ENCODE measurements at regions not wholly inside any gene's neighbourhood (a gene's known extent, or its start where the extent isn't known, plus 50 kb on each side); places are given as distances from the start of the nearest gene placed in this dataset.

DNA sequence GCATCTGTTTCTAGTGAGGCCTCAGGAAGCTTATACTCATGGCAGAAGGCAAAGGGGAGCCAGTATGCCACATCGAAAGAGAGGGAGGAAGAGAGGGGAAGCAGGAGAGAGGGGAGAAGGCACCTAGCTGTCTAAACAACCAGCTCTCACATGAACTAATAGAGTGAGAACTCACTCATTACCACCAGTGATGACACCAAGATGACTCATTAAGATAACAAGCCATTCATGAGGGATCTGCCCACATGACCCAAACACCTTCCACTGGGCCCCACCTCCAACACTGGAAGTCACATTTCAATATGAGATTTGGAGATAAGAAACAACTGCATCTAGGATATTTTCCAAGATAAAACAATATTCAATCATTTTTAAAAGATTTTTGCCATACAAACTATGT, 753.9 kb upstream of the ZEB2 start:
- WGBS, 3 donors, result 85 to 96% (median 88%) methylated on average over 1 of the region's 1 CpG
- H3K27ac ChIP-seq (ENCODE audit: low read depth, low read length), result no peak overlapping the region

DNA sequence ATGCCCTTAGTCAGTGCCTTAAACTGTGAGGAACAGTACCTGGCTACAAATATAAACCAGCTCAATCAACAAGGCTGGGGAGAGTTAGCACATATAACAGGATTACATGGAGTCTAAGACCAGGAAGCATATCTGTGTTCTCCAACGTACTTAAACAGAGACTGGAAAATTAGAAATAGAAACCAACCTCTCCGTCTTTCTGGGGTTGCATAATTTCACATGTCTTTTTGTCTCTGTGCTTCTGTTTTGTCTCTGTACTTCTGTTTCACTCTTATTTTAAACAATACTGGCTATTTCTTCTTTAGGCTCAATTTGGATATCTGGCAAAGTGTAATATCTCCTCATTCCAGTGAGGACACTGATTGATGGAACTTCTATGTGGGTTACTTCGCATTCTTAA, 749.0 kb upstream of the ZEB2 start:
- 62 to 78% (median 63%) methylated on average over 3 of the region's 3 CpGs for WGBS, 3 donors
- no peak overlapping the region for H3K27ac ChIP-seq (ENCODE audit: low read depth, low read length)

DNA sequence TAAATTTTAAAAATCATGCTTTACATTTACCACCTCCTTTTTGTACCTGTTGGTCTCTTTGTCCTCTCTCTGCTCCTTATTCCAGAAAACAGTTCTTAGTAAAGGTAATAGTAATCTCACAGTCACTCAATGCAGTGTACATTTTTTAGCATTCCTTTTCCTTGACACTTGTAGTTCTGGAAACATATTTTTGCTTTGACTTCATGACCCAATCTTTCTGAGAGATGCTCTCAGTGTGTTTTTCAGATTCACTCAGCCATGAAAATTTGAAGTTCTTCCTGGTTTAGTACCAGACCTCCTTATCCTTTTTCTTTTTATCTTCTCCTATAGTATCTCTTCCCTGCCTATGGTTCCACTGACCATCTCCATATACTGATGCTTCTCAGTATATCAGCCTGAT, 747.5 kb upstream of the ZEB2 start:
- no peak overlapping the region for H3K27ac ChIP-seq (ENCODE audit: low read depth, low read length)

DNA sequence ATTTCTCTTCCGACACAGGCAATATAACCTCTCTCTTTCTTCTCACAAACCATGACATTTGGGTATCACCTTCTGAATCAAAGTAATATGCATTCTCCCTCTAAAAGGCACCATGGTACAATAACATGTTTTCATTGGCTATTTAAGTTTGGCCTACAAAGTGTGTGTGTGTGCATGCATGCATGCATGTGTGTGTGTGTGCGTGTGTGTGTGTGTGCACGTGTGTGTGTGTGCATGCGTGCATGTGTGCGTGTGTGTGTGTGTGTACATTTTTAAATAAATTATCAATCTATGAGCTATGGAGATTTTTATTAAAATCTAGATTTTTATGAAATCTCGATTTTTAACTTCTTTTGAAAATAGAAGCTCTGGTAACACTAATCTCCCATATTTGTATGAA, 745.3 kb upstream of the ZEB2 start:
- WGBS, 3 donors, result 94 to 96% (median 94%) methylated on average over 6 of the region's 6 CpGs
- no peak overlapping the region for H3K27ac ChIP-seq (ENCODE audit: low read depth, low read length)

DNA sequence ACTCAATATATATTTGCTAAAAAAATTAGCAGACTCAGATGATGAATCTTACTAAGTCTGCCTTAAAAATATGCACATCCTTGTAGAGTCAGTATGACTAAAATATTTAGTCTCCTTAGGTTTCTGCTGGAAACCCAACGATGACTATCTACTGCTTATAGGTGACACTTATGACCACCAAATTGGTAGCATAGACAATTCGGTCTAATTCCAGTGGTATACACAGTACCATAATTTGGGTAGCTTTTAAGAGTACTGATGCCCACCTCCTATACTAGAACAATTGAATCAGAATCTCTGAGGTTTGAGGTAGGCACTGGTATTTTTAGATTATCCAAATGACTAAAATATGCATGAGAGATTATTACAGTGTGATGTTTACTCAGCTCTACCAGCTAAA, 740.8 kb upstream of the ZEB2 start:
- H3K27ac ChIP-seq (ENCODE audit: low read depth, low read length), result no peak overlapping the region
- 89 to 95% (median 92%) methylated on average over 2 of the region's 2 CpGs for WGBS, 3 donors

DNA sequence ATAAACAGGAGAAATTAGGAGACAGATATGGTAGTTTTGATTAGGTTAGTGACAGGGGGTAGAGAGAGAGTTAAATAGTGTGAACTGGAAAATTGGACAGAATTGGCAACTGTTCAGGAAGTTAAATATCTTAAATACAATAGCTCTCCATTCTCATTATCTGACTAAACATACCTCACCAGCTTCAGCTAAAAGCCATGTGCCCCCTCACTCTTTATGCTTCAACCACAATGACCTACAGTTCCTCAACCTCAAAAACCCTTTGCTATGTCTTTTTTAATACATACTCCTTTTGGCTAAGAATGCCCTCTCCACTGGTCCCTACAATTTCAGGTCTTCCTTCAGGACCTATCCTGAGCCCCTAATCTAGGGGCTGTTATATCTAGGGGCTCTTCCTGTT, 740.2 kb upstream of the ZEB2 start:
- H3K27ac ChIP-seq (ENCODE audit: low read depth, low read length), result no peak overlapping the region

DNA sequence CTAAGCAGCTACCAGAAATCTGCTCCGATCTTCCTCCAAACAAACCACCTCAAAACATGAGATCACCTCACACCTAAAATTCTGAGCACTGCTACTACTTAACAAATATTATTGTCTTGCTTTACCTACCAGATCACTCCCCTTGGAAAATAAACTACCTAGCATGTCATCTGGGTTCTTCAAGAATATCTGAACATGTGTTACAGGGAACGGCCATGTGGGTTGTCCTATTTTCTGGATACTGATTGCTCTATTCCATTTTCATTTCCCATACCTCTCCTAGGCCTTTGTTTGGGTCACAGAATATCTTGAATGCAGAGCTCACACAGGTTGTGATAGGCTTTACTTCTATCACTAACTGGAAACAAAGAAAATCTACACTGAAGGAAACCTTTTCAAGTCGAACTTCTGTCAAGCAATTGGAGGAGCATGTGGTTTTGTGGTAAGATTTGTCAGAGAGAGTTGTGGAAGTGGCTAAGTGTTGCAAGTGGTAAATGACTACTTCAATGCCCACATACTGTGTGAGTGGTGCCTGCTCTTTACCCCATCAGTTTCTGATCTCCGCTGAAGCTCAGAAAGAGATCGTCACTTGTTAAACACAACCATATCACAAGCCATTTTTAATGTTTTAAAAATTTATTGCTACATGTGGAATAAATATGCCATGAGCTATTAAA, 739.1 kb upstream of the ZEB2 start:
- 68 to 87% (median 78%) methylated on average over 5 of the region's 5 CpGs for WGBS, 3 donors

DNA sequence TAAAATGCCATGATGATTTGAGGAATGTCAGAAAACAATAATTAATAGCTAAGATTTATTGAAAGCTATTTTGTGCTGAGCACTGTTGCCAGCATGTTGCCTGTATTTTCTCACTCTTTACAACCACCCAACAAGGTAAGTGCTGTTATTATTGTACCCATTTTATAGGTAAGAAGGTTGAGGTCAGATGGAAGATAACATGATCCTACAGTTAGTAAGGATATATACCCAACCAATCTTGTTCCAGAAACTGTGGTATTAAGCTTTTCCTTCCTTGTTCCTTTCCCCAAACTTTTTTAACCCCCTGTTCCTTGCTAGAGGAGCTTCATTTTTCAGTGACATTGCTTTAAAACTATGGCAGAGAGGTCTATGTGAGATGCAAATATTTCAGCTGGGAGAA, 738.0 kb upstream of the ZEB2 start:
- H3K27ac ChIP-seq (ENCODE audit: low read depth, low read length), result no peak overlapping the region

More for the DNA sequence above, 739.1 kb upstream of the ZEB2 start:
- no peak overlapping the region for H3K27ac ChIP-seq (ENCODE audit: low read depth, low read length)

DNA sequence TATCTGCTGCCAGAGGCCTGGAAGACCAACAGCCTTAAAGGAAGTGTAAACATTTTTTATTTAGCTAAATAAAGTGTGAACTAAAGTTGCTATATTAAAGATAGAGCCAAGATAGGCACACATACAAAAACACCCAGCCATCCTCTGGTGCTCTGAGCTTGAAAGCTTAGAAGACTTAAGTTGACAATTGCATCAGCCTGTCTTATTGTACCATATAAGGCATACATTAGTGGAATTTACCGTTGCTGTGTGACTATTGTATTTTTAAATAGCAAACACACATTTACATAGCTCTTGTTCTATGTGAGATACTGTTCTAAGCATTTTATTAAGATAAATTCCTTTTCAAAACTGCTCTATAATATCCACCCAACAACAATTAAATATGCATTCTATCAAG, 736.6 kb upstream of the ZEB2 start:
- 53 to 69% (median 64%) methylated on average over 1 of the region's 1 CpG for WGBS, 3 donors
- no peak overlapping the region for H3K27ac ChIP-seq (ENCODE audit: low read depth, low read length)

DNA sequence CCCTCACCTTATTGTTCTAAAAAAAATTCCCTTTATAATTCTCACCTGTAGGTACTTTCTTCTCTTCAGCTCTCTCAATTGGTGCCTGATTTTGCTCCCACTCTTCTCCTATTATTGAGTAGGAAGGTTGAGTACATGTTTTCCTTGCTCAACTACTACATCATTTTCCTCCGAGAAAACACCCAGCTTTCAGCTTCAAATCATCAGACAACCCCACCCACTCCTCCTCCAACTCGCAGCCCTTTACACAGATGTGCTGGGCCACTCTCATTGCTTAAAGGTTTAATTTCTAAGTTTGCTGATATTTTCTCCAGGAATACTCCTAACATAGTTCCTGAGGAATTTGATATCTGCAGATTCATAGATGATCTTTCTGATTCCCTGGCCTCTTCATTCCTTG, 734.4 kb upstream of the ZEB2 start:
- WGBS, 3 donors, result 80 to 89% (median 89%) methylated on average over 2 of the region's 2 CpGs
- no peak overlapping the region for H3K27ac ChIP-seq (ENCODE audit: low read depth, low read length)

DNA sequence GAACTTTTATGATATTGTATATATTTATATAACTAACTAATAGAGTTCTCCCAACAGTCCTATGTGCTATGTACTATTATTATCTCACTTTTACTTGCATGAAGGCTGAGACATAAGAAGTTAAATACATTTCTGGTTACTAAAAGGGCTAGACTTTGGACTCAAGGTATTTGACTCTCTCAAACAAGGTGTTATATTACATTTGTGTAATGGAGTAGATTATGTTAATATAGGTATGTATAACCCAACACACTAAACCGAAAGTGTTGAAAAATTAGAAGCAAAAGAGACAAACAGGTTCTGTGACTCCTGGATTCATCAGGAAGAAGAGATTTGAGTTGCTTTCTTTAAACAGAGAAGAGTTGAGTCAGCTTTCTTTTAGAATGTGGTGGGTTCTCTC, 733.6 kb upstream of the ZEB2 start:
- no peak overlapping the region for H3K27ac ChIP-seq (ENCODE audit: low read depth, low read length)
- 24 to 89% (median 86%) methylated on average over 1 of the region's 1 CpG for WGBS, 3 donors

DNA sequence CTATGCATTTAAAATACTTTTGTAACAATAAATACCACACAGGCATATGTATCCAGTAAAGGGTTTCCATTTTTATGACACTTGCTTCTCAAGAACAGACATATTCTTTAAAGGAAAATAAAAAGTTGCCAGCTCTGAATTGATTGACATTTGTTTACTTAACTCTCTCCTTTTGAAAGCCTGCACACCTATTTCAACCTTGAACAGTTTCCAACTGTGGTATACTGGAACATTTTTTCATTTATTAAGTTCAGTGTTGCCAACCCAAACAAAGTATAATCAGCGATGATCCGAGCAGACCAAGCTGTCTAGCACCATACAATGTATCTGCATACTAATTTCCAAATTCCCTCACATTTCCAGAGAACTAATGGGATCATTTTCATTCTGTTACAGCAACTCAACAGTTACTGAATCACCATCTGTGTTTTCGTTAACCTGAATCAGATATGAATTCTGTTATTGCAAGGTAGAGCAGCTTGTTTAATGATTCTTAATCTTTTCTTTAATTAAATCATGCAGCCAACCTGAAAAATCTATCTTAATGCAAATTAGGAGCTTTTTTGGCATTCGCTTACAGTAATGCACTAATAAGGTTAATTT, 725.5 kb upstream of the ZEB2 start:
- 36 to 86% (median 84%) methylated on average over 4 of the region's 4 CpGs for WGBS, 3 donors
- H3K27ac ChIP-seq (ENCODE audit: low read depth, low read length), result no peak overlapping the region

DNA sequence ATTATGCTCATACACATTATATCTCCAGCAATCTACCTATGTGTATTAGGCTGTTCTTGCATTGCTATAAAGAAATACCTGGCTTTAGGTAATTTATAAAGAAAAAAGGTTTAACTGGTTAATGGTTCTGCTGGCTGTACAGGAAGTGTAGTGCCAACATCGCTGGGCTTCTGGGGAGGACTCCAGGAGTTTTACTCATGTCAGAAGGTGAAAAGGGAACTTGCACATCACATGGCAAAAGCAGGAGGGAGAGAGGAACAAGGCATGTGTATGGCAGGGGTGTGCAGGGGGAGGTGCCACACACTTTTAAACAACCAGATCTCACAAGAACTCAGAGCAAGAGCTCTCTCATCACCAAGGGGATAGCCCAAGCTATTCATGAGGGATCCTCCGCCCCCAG, 715.4 kb upstream of the ZEB2 start:
- 75 to 86% (median 75%) methylated on average over 2 of the region's 2 CpGs for whole genome bisulfite sequencing, 3 donors
- no peak overlapping the region for H3K27ac ChIP-seq (ENCODE audit: low read depth, low read length)

DNA sequence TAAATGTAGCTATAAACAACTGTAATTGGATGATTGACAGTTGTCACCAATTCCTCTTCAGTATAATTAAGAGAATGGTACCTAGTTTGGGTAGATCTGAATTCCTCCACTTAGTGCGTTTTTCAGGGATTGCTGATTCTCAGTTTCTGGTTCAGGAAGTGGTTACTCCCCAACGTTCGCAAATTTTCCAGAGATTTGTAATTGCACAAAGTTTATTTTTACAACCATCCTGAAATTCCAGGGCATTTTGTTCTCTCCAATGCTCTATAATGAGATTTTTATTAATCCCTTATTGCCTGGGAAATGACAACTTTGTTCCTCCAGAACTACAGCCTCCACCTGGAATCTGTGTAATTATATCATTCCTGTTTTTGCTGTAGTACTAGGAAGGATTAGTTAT, 710.6 kb upstream of the ZEB2 start:
- H3K27ac ChIP-seq (ENCODE audit: low read depth, low read length), result no peak overlapping the region
- WGBS, 3 donors, result 61 to 84% (median 70%) methylated on average over 3 of the region's 3 CpGs

DNA sequence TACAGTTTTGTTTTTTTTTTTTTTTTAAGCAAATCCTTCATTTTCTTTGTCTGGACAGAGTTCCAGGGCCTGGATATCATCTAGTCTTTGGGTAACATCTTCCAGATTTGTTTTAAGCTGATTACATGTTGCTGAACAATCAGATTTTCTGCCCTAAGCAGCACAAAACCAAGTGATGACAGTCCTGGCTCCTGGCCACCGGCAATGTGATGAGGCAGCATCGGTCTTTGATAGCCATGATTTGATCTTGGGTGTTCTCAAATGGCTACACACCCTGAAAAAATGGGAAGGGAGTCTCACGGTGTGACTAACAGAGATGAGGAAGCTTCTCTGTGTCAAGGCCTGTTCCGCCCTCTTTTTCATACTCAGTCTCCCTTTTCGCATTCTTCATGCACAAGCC, 708.6 kb upstream of the ZEB2 start:
- no peak overlapping the region for H3K27ac ChIP-seq (ENCODE audit: low read depth, low read length)
- 62 to 85% (median 70%) methylated on average over 5 of the region's 5 CpGs for WGBS, 3 donors

DNA sequence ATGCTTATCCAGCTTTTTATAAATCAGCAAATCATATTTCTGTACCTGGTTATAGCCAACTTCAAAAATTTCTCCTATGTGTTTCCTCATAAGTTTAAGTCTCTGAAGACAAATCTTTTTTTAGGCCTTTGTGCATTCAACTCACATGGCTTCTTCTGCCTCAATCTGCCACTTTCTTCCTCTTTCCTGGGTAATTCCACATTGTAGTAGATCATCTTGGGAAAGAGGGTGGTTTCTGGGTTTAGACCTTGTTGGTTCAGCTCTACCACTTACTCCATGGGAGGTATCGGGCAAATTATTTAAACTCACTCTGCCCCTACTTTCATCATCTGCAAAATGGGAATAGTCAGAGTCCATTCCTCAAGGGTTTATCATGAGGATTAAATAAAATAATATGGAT, 707.0 kb upstream of the ZEB2 start:
- 97 to 100% (median 97%) methylated on average over 1 of the region's 1 CpG for WGBS, 3 donors
- no peak overlapping the region for H3K27ac ChIP-seq (ENCODE audit: low read depth, low read length)

DNA sequence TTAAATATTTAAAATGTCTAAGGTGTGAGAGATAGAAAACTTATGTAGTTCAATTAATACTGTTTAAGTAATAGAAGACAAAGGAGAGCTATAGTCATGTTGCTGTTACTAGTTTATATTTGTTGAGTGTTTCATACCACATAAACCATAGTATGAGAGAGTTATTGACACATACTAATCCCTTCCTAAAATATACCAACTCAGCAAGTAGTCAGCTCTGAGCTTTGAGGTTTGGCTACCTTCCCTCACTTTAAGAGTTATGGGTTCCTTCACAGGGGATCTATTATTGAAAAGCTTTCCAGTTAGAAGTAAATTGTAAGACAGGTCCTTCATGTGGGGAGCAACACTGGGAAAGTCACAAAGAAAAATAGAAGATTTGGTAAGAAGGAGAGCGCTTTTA, 701.6 kb upstream of the ZEB2 start:
- WGBS, 3 donors, result 86 to 100% (median 92%) methylated on average over 1 of the region's 1 CpG
- no peak overlapping the region for H3K27ac ChIP-seq (ENCODE audit: low read depth, low read length)

DNA sequence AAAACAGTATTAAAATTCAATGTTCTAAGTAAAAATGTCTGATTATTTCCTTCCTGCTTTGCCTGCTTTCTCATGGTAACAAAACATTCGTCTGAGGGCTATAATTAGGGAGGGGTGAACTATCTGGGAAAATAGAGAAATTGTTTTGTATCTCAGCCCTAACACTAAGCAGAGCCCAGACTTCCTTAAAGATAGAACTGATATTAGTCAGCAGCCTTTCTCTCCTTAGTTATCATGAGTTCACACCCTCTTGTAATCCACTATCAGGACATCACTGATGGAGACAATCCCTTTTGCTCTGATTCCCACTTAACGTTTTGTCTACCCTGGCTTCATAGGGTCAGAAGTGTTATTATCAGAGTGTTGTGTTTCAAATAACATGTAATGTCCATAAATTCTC, 701.1 kb upstream of the ZEB2 start:
- WGBS, 3 donors, result 11 to 31% (median 26%) methylated on average over 2 of the region's 2 CpGs
- H3K27ac ChIP-seq (ENCODE audit: low read depth, low read length), result no peak overlapping the region

DNA sequence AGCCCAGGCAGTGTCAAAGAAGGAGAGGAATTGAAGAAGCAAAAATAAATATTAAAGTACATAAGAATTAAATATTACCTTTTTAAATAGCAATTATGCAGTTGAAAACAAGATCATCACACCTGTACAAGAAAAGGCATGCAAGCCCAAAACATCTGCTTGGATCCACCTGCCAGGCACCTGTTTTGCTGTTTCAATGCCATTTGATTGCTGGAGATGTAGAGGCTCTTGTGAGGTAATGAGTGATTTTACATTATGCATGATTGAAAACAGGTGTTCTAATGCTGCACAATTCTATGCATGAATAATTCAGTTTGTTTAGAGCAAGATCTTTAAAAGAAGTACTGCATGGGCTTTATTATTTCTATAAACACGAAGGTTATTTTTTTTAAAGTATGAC, 700.6 kb upstream of the ZEB2 start:
- WGBS, 3 donors, result 70 to 82% (median 75%) methylated on average over 1 of the region's 1 CpG

DNA sequence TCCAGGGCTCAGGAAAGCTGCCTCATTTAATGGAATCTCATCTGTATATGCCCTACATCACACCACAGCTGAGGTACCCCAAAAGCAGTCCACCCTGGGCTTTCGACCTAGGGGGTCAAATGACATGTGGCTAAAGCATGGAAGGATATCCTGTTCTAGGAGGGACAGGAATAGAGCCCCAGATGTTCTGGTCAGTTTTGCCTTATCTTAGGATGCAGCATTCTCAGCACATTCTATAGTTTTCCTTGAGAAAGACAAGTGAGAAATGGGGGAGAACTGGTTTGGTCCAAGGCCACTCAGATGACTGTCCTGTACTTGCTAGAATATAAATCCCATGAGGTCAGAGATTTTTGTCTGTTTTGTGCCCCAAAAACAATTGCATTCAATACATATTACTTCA, 688.0 kb upstream of the ZEB2 start:
- WGBS, 3 donors, result 67 to 88% (median 68%) methylated on average over 1 of the region's 1 CpG
- no peak overlapping the region for H3K27ac ChIP-seq (ENCODE audit: low read depth, low read length)

More for the DNA sequence above, 700.6 kb upstream of the ZEB2 start:
- no peak overlapping the region for H3K27ac ChIP-seq (ENCODE audit: low read depth, low read length)

All from adipose tissue (tissue), 3 donors.